HepG2 (cell line): ENCODE measurements at regions not wholly inside any gene's neighbourhood (a gene's known extent, or its start where the extent isn't known, plus 50 kb on each side); places are given as distances from the start of the nearest gene placed in this dataset.

Experiments
- BCLAF1 ChIP-seq: fragments of 450-650 bp; IDR thresholded peaks from 2 replicates; pipeline ENCODE4 v1.6.1; 2017; ENCODE audit warnings: mild to moderate bottlenecking
- TARDBP ChIP-seq: sonication (generic); formaldehyde crosslinking; IDR thresholded peaks from 2 replicates; pipeline ENCODE4 v1.8.0; 2022; ENCODE audit warnings: mild to moderate bottlenecking, missing genetic modification reagents

GRCh38 chr21:31408301-31409088 is 64.4 kb upstream of the TIAM1 start:
- no peak for TF ChIP-seq TARDBP
- no peak for TF ChIP-seq BCLAF1
